ENCODE measurements at regions not wholly inside any gene's neighbourhood (a gene's known extent, or its start where the extent isn't known, plus 50 kb on each side); places are given as distances from the start of the nearest gene placed in this dataset.

DNA sequence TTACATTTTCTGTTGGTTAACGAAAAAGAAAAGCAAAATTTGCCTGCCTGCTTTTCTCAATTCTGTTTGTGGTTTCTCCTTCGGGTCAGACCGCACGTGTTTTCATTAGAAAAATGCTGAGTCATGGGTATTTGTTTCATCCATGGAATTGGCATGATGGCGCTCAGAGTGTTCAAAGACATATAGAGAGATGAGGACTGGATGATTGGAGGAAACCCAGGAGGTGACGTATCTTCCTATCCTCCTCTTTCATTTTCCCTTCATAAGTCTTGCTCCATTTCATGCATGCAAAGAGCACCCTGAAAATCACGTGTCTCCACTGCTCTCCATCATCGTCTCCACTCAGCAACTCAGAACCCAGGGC lies 353.8 kb upstream of the WWC1 start:
- no peak for DNase-seq (ENCODE audit: low spot score)
- Histone ChIP-seq H3K9me3 (ENCODE audit: control insufficient read depth in 4 of 4, low read length in 3 of 4) (no peaks in the 10 kb centered on the region), H3K4me1 (ENCODE audit: control insufficient read depth in 4 of 4, insufficient read depth in 4 of 4, low read length in 3 of 4) (no peaks in the 10 kb centered on the region), H3K4me3 (ENCODE audit: low read depth in 1 of 3, low read length in 3 of 3) (no peak overlapping the region), H3K27me3 (ENCODE audit: control insufficient read depth in 4 of 4, insufficient read depth in 4 of 4, low read length in 3 of 4) (peaks cover 0 to 3% (median 0%) of the 10 kb centered on the region in 4 donors), H3K27ac (ENCODE audit: low read depth in 1 of 2, low read length in 2 of 2) (no peak overlapping the region), H3K36me3 (ENCODE audit: control insufficient read depth in 4 of 4, insufficient read depth in 3 of 4, low read depth in 1 of 4, low read length in 3 of 4) (no peaks in the 10 kb centered on the region), H3K9ac (ENCODE audit: low read depth in 1 of 2, low read length in 2 of 2) (no peak overlapping the region)
- TF ChIP-seq HNF4A (conservative IDR thresholded peaks at IDR 0.05) (no peak), JUND (IDR thresholded peaks at IDR 0.05) (no peak), RAD21 (IDR thresholded peaks at IDR 0.05) (no peak), TAF1 (conservative IDR thresholded peaks at IDR 0.05) (no peak), FOXA1 (IDR thresholded peaks at IDR 0.05) (no peak), HNF4G (IDR thresholded peaks at IDR 0.05) (no peak), FOXA2 (IDR thresholded peaks at IDR 0.05) (no peak), NR2F2 (IDR thresholded peaks at IDR 0.05) (no peak), RXRA (IDR thresholded peaks at IDR 0.05) (no peak), EGR1 (IDR thresholded peaks at IDR 0.05; ENCODE audit: low read depth in 2 of 2) (no peak), GABPA (IDR thresholded peaks at IDR 0.05 in 1 of 2, conservative IDR thresholded peaks at IDR 0.05 in 1 of 2) (no peak)
- TF ChIP-seq, protein P1, sequence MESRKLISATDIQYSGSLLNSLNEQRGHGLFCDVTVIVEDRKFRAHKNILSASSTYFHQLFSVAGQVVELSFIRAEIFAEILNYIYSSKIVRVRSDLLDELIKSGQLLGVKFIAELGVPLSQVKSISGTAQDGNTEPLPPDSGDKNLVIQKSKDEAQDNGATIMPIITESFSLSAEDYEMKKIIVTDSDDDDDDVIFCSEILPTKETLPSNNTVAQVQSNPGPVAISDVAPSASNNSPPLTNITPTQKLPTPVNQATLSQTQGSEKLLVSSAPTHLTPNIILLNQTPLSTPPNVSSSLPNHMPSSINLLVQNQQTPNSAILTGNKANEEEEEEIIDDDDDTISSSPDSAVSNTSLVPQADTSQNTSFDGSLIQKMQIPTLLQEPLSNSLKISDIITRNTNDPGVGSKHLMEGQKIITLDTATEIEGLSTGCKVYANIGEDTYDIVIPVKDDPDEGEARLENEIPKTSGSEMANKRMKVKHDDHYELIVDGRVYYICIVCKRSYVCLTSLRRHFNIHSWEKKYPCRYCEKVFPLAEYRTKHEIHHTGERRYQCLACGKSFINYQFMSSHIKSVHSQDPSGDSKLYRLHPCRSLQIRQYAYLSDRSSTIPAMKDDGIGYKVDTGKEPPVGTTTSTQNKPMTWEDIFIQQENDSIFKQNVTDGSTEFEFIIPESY (IDR thresholded peaks at IDR 0.05), result no peak
- TF ChIP-seq, protein P2, sequence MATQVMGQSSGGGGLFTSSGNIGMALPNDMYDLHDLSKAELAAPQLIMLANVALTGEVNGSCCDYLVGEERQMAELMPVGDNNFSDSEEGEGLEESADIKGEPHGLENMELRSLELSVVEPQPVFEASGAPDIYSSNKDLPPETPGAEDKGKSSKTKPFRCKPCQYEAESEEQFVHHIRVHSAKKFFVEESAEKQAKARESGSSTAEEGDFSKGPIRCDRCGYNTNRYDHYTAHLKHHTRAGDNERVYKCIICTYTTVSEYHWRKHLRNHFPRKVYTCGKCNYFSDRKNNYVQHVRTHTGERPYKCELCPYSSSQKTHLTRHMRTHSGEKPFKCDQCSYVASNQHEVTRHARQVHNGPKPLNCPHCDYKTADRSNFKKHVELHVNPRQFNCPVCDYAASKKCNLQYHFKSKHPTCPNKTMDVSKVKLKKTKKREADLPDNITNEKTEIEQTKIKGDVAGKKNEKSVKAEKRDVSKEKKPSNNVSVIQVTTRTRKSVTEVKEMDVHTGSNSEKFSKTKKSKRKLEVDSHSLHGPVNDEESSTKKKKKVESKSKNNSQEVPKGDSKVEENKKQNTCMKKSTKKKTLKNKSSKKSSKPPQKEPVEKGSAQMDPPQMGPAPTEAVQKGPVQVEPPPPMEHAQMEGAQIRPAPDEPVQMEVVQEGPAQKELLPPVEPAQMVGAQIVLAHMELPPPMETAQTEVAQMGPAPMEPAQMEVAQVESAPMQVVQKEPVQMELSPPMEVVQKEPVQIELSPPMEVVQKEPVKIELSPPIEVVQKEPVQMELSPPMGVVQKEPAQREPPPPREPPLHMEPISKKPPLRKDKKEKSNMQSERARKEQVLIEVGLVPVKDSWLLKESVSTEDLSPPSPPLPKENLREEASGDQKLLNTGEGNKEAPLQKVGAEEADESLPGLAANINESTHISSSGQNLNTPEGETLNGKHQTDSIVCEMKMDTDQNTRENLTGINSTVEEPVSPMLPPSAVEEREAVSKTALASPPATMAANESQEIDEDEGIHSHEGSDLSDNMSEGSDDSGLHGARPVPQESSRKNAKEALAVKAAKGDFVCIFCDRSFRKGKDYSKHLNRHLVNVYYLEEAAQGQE (IDR thresholded peaks at IDR 0.05), result no peak
- TF ChIP-seq, protein P3, sequence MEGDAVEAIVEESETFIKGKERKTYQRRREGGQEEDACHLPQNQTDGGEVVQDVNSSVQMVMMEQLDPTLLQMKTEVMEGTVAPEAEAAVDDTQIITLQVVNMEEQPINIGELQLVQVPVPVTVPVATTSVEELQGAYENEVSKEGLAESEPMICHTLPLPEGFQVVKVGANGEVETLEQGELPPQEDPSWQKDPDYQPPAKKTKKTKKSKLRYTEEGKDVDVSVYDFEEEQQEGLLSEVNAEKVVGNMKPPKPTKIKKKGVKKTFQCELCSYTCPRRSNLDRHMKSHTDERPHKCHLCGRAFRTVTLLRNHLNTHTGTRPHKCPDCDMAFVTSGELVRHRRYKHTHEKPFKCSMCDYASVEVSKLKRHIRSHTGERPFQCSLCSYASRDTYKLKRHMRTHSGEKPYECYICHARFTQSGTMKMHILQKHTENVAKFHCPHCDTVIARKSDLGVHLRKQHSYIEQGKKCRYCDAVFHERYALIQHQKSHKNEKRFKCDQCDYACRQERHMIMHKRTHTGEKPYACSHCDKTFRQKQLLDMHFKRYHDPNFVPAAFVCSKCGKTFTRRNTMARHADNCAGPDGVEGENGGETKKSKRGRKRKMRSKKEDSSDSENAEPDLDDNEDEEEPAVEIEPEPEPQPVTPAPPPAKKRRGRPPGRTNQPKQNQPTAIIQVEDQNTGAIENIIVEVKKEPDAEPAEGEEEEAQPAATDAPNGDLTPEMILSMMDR (IDR thresholded peaks at IDR 0.05; ENCODE audit: low read depth, low read length, missing input control), result no peak
- TF ChIP-seq, protein P4, sequence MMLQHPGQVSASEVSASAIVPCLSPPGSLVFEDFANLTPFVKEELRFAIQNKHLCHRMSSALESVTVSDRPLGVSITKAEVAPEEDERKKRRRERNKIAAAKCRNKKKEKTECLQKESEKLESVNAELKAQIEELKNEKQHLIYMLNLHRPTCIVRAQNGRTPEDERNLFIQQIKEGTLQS (IDR thresholded peaks at IDR 0.05), result no peak
- TF ChIP-seq, protein P5, sequence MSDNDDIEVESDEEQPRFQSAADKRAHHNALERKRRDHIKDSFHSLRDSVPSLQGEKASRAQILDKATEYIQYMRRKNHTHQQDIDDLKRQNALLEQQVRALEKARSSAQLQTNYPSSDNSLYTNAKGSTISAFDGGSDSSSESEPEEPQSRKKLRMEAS (IDR thresholded peaks at IDR 0.05), result no peak
- 66% methylated on average over 8 of the region's 8 CpGs for WGBS

DNA sequence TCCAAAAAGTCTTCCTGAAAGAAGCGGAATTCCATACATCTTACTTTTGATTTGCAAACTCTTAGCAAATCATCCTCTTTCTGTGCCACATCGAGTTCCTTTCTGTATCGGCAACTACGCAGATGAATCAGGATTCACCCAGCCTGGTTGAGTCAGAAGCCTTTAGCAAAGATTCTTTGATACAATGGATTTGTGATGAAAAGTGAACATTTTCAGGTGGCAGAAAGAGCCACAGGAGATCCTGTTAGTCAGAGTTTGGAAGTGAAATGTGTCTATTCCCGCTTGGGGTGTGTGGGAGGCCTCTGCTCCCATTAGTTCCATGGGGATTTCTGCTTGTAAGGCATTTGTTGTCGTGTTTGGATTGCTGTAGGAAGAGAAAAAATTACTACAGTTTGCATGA lies 351.8 kb upstream of the WWC1 start:
- no peak for DNase-seq (ENCODE audit: low spot score)
- no peak overlapping the region for H3K27ac ChIP-seq (ENCODE audit: low read depth in 1 of 2, low read length in 2 of 2)
- no peaks in the 10 kb centered on the region for H3K9me3 ChIP-seq (ENCODE audit: control insufficient read depth in 4 of 4, low read length in 3 of 4)
- H3K4me3 ChIP-seq (ENCODE audit: low read depth in 1 of 3, low read length in 3 of 3), result no peak overlapping the region
- no peak overlapping the region for H3K9ac ChIP-seq (ENCODE audit: low read depth in 1 of 2, low read length in 2 of 2)
- peaks cover 0 to under 1% (median 0%) of the 10 kb centered on the region in 4 donors for H3K27me3 ChIP-seq (ENCODE audit: control insufficient read depth in 4 of 4, insufficient read depth in 4 of 4, low read length in 3 of 4)
- H3K36me3 ChIP-seq (ENCODE audit: control insufficient read depth in 4 of 4, insufficient read depth in 3 of 4, low read depth in 1 of 4, low read length in 3 of 4), result no peaks in the 10 kb centered on the region
- no peaks in the 10 kb centered on the region for H3K4me1 ChIP-seq (ENCODE audit: control insufficient read depth in 4 of 4, insufficient read depth in 4 of 4, low read length in 3 of 4)
- WGBS, result 81% methylated on average over 6 of the region's 6 CpGs
- TF ChIP-seq NR2F2 (IDR thresholded peaks at IDR 0.05) (no peak), SP1 (IDR thresholded peaks at IDR 0.05) (no peak), GABPA (IDR thresholded peaks at IDR 0.05 in 1 of 2, conservative IDR thresholded peaks at IDR 0.05 in 1 of 2) (no peak), EGR1 (IDR thresholded peaks at IDR 0.05; ENCODE audit: low read depth in 2 of 2) (no peak), FOXA2 (IDR thresholded peaks at IDR 0.05) (no peak), RXRA (IDR thresholded peaks at IDR 0.05) (no peak), TAF1 (conservative IDR thresholded peaks at IDR 0.05) (no peak), HNF4A (conservative IDR thresholded peaks at IDR 0.05) (no peak), RAD21 (IDR thresholded peaks at IDR 0.05) (no peak), JUND (IDR thresholded peaks at IDR 0.05) (no peak)
- TF ChIP-seq, protein P2 (IDR thresholded peaks at IDR 0.05), result no peak
- TF ChIP-seq, protein P4 (IDR thresholded peaks at IDR 0.05), result no peak
- TF ChIP-seq, protein P5 (IDR thresholded peaks at IDR 0.05), result no peak

Data from liver (tissue), 8 donors.